ENCODE measurements at regions not wholly inside any gene's neighbourhood (a gene's known extent, or its start where the extent isn't known, plus 50 kb on each side); places are given as distances from the start of the nearest gene placed in this dataset.

- no peak for DNase-seq (ENCODE audit: low spot score)
These were observed 819.5 kb downstream of the BCL11A start for GRCh38 chr2:59733970-59734369.

- DNase-seq (ENCODE audit: low spot score) = no peak
These were observed 819.9 kb downstream of the BCL11A start for GRCh38 chr2:59733567-59733930.

GRCh38 chr2:59732871-59733566 is 820.4 kb downstream of the BCL11A start:
- DNase-seq (ENCODE audit: low spot score) = no peak

GRCh38 chr2:59727121-59727590 is 826.3 kb downstream of the BCL11A start:
- no peak for DNase-seq (ENCODE audit: low spot score)

- DNase-seq (ENCODE audit: low spot score) = no peak
These were observed 827.0 kb downstream of the BCL11A start for GRCh38 chr2:59726228-59727120.

- DNase-seq (ENCODE audit: low spot score) = no peak
These were observed 828.7 kb downstream of the BCL11A start for GRCh38 chr2:59724746-59725145.

DNA sequence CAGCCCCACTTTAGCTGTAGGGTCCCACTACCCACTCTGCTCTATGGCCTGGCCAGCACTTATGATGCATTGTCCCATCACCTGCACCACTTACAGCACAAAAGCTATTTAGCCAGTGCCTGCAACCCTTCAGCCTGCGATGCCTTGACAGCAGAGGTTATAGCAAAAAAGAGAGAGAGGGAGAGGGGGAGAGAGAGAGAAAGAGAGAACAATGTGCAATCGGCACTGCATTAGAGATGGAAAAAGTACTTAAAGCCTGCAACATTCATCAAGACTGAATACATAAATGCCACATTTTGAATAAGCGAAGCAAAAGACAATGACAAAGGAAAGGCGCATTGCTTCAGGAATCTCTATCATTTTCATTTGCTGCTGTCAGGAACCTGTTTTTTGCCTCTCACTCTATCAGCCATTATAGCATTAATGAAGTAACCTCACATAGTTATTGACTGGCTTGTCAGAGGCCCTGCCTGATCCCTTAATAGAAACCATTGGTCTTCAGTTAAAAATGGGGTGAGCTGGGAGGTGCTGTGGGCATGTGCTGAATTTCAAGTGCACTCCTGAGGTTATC is 833.1 kb downstream of the BCL11A start:
- DNase-seq (ENCODE audit: low spot score) = no peak

DNA sequence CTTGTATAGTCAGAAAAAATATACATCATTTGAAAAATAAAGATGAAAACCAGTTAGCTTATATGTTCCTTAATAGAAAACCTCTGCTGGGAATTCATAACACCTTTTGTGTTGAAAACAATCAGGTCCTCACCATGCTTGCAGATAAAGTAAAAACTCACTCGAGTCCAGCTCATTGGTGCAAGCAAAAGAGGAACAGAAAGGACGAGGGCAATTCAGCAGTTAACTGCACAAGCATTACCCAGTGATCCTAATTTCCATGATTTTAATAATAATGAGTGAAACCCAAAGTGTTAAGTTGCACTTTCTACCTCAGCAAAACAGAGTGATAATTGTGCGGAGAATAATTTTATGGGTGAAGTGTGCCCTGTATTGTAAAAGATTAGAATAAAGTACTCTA is 839.9 kb downstream of the BCL11A start:
- DNase-seq (ENCODE audit: low spot score) = no peak

DNA sequence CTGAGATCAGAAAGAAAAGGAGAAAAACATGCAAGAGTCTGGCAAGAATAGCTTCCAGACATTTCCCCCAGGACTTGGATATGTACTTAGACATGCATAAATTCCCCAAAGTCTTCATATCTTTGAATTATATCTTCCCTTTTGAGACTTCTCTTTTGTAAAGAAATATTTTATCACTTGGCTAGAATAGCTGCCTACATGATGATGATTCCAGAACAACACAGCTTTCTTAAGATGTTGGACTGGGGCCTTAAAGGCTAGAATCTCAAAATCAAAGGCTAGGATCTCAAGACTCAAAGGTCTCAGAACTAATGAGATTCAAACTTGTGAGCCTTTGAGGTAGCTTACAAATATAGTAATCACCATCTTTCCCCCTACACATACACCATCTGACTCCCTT is 842.3 kb downstream of the BCL11A start:
- DNase-seq (ENCODE audit: low spot score) = no peak

DNA sequence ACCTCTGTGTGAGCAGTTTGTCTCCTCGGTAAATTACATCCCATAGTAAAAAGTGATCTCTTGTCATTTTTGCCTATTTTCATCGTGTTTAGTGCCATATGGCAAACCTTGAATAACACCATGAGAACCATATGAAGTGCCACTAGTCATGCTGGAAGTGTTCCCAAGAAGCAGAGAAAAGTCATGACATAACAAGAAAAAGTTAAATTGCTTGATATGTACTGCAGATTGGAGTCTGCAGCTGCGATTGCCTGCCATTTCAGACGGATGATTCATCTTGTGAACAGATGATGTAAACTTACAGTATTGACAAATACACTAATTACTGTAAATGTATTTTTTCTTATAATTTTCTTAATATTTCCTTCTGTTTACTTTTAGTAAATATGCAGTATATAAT is 846.7 kb downstream of the BCL11A start:
- no peak for DNase-seq (ENCODE audit: low spot score)

GRCh38 chr2:59703796-59704195 is 849.7 kb downstream of the BCL11A start:
- DNase-seq (ENCODE audit: low spot score) = no peak

DNA sequence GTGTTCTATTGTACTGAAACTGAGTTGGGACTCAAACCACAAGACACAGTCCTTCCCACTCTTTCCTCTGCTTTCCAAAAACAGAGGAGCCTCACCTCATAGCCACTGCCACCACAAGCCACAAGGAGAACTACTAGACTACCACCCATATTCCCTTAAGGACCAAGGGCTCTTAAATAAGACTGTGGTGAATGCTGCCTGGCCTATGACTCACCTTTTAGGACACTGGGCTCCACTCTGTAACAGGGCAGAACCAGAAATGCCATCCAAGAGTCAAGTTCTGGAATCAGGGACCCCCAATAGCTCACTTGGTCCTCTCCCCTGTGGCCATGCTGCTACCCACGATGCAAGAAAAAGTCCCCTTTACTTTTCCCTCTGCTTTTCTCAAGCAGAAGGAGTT is 851.4 kb downstream of the BCL11A start:
- no peak for DNase-seq (ENCODE audit: low spot score)

GRCh38 chr2:59701271-59701994 is 852.0 kb downstream of the BCL11A start:
- DNase-seq (ENCODE audit: low spot score) = no peak

GRCh38 chr2:59694176-59694575 is 859.3 kb downstream of the BCL11A start:
- DNase-seq (ENCODE audit: low spot score) = no peak

GRCh38 chr2:59693231-59693959 is 860.1 kb downstream of the BCL11A start:
- DNase-seq (ENCODE audit: low spot score) = no peak

GRCh38 chr2:59691518-59692190 is 861.8 kb downstream of the BCL11A start:
- no peak for DNase-seq (ENCODE audit: low spot score)

DNA sequence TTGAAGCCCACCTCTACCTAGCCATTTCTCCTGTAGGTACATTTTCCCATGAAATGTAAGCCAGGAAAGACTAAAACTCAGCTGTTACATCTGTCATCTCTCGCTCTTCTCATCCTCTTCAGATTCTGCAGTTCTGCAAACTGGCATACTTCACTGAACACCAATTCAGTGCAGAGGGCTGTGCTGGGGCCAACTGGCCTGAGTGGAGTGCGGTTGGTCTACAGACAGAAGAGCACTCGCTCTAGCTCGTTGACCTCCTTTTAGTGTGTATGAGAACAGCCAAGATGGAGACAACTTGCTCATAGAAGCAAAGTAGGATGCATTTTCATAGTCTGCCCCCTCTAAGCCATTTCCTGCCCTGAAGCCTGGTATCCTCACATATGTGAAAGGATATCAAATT is 862.6 kb downstream of the BCL11A start:
- no peak for DNase-seq (ENCODE audit: low spot score)

DNA sequence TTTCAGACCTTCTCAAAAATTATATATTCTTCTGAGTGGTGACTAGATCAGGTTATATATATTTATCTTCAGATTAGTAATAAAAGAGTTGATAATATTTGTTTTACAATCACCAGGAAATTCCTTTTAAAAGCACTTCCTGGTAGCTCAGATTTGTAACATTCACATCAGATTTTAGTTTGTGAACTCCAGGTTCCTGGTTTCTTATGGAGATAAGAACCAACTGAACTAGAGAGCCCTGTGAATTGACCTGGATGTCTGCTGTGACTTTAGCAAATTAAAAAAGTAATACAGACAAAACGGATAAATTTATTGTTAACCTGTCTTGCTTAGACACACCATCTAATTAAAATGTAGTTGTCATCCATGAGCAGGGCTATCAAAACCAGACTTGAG is 868.7 kb downstream of the BCL11A start:
- DNase-seq (ENCODE audit: low spot score) = no peak

DNA sequence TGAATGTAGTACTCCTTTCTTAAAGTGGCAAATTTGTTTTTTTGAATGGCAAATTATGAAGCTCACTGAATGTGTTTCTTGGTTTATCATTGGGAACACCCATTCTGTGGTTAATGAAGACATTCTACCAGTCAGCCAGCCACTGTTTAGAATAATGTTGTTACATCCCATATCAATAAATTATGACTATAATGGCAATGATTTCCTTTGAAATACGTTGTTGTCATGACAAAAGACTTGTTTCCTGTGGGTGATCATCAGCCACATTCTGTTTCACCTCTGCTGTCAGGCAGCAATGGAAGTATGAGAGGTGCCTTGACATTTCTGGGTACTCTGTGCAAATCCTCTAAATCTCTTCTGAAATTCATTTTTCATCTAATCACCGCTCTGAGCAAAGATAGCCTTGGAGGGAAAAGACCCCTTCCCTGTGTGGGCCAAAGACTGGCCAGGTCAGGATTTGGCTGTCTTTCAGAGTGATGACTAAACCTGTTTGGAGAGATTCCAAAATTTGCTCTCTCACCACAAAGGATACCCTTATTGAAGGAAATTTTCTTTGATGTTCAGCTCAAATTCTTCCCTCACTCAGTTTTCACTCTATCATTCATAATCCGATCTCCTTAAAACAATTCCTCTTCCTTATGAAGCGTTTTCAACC is 869.2 kb downstream of the BCL11A start:
- DNase-seq (ENCODE audit: low spot score) = no peak

- DNase-seq (ENCODE audit: low spot score) = no peak
These were observed 872.6 kb downstream of the BCL11A start for GRCh38 chr2:59680863-59681262.

- no peak for DNase-seq (ENCODE audit: low spot score)
These were observed 876.3 kb downstream of the BCL11A start for GRCh38 chr2:59677158-59677557.

All from ecto neural progenitor cell (in vitro differentiated cells).